Mesenchymal stem cell (in vitro differentiated cells and primary cell): ENCODE measurements at regions not wholly inside any gene's neighbourhood (a gene's known extent, or its start where the extent isn't known, plus 50 kb on each side); places are given as distances from the start of the nearest gene placed in this dataset.

Experiments
- DNase-seq: peaks from one replicate; pipeline ENCODE4 v3.0.0-alpha.2; 2013
- H2AFZ ChIP-seq: one replicate; pipeline ENCODE4 v1.6.1; 2013; ENCODE audit warnings: low read depth, mild to moderate bottlenecking, control low read depth, inconsistent platforms, low read length, moderate library complexity
- H2AK5ac ChIP-seq: 2 replicates; pipeline ENCODE4 v1.6.1; 2013; ENCODE audit warnings: low read length, moderate library complexity, mild to moderate bottlenecking, inconsistent platforms; ENCODE audit not compliant: severe bottlenecking
- H2BK120ac ChIP-seq: one replicate; pipeline ENCODE4 v1.6.1; 2013; ENCODE audit warnings: low read depth, mild to moderate bottlenecking, inconsistent platforms, low read length, moderate library complexity
- H2BK12ac ChIP-seq, 2 experiments: one replicate each; pipeline ENCODE4 v1.6.1; 2013; ENCODE audit warnings: inconsistent platforms in 2 of 2, low read length in 2 of 2, mild to moderate bottlenecking in 2 of 2, moderate library complexity in 2 of 2, control low read depth in 1 of 2
- H2BK15ac ChIP-seq: one replicate; pipeline ENCODE4 v1.6.1; 2013; ENCODE audit warnings: mild to moderate bottlenecking, low read depth, inconsistent platforms; ENCODE audit not compliant: poor library complexity, severe bottlenecking
- H2BK5ac ChIP-seq: 2 replicates; pipeline ENCODE4 v1.6.1; 2013; ENCODE audit warnings: low read depth, mild to moderate bottlenecking, low read length, control low read depth, inconsistent platforms; ENCODE audit not compliant: poor library complexity, severe bottlenecking
- H3K14ac ChIP-seq, 2 experiments: one replicate each; pipeline ENCODE4 v1.6.1; 2013; ENCODE audit warnings: inconsistent platforms in 2 of 2, low read length in 2 of 2, control low read depth in 1 of 2, mild to moderate bottlenecking in 1 of 2, moderate library complexity in 1 of 2
- H3K18ac ChIP-seq, 2 experiments: one replicate each; pipeline ENCODE4 v1.6.1; 2013; ENCODE audit warnings: inconsistent platforms in 2 of 2, low read length in 2 of 2, control low read depth in 1 of 2, low read depth in 1 of 2, mild to moderate bottlenecking in 1 of 2
- H3K23ac ChIP-seq, 2 experiments: one replicate each; pipeline ENCODE4 v1.6.1; 2013; ENCODE audit warnings: inconsistent platforms in 2 of 2, low read length in 2 of 2, mild to moderate bottlenecking in 2 of 2, moderate library complexity in 2 of 2, control low read depth in 1 of 2
- H3K27ac ChIP-seq: 2 replicates; pipeline ENCODE4 v1.5.1; 2013; ENCODE audit warnings: mild to moderate bottlenecking, moderate library complexity, low read length, control low read depth, inconsistent platforms; ENCODE audit not compliant: poor library complexity, severe bottlenecking
- H3K27me3 ChIP-seq, 2 experiments: 2 replicates each; pipeline versions ENCODE4 v1.6.1 to v1.7.0; 2013; ENCODE audit warnings: low read length in 2 of 2, mild to moderate bottlenecking in 2 of 2, moderate library complexity in 2 of 2, control low read depth in 1 of 2, inconsistent platforms in 1 of 2; ENCODE audit not compliant: control insufficient read depth in 1 of 2, insufficient read depth in 1 of 2
- H3K36me3 ChIP-seq, 2 experiments: 2 replicates each; pipeline versions ENCODE4 v1.6.1 to v1.7.0; 2013; ENCODE audit warnings: low read length in 2 of 2, control low read depth in 1 of 2, inconsistent platforms in 1 of 2, low read depth in 1 of 2, mild to moderate bottlenecking in 1 of 2; ENCODE audit not compliant: insufficient read depth in 2 of 2, control insufficient read depth in 1 of 2
- H3K4ac ChIP-seq, 2 experiments: one replicate each; pipeline ENCODE4 v1.6.1; 2013; ENCODE audit warnings: inconsistent platforms in 2 of 2, low read length in 2 of 2, mild to moderate bottlenecking in 2 of 2, moderate library complexity in 2 of 2, control low read depth in 1 of 2, low read depth in 1 of 2
- H3K4me1 ChIP-seq: 2 replicates; pipeline ENCODE4 v1.6.1; 2013; ENCODE audit warnings: low read depth, low read length, control low read depth; ENCODE audit not compliant: control insufficient read depth, insufficient read depth
- H3K4me2 ChIP-seq: 2 replicates; pipeline ENCODE4 v1.6.1; 2013; ENCODE audit warnings: low read length, mild to moderate bottlenecking, inconsistent platforms; ENCODE audit not compliant: poor library complexity, severe bottlenecking
- H3K4me3 ChIP-seq, 2 experiments: 2 replicates each; pipeline versions ENCODE4 v1.5.1 to v1.7.0; 2013; ENCODE audit warnings: low read length in 2 of 2, mild to moderate bottlenecking in 2 of 2, control low read depth in 1 of 2, low read depth in 1 of 2; ENCODE audit not compliant: insufficient read depth in 1 of 2
- H3K79me1 ChIP-seq: replicated peaks from 2 replicates; pipeline ENCODE4 v1.6.1; 2013; ENCODE audit warnings: mild to moderate bottlenecking, control low read depth, low read length, inconsistent platforms; ENCODE audit not compliant: poor library complexity, severe bottlenecking
- H3K9ac ChIP-seq: 2 replicates; pipeline ENCODE4 v1.7.0; 2013; ENCODE audit warnings: mild to moderate bottlenecking, low read length, moderate library complexity
- H3K9me3 ChIP-seq: 2 replicates; pipeline ENCODE4 v1.7.0; 2013; ENCODE audit warnings: mild to moderate bottlenecking, low read length; ENCODE audit not compliant: control insufficient read depth
- H4K8ac ChIP-seq: one replicate; pipeline ENCODE4 v1.6.1; 2013; ENCODE audit warnings: inconsistent platforms, mild to moderate bottlenecking, low read length, moderate library complexity
- H4K91ac ChIP-seq: one replicate; pipeline ENCODE4 v1.6.1; 2013; ENCODE audit warnings: mild to moderate bottlenecking, low read length, inconsistent platforms
- WGBS: methylation state at CpG from one replicate; pipeline ENCODE4 v1.1.7; 2013; ENCODE audit warnings: mixed read lengths; 5-methylcytosine and 5-hydroxymethylcytosine counted together

DNA sequence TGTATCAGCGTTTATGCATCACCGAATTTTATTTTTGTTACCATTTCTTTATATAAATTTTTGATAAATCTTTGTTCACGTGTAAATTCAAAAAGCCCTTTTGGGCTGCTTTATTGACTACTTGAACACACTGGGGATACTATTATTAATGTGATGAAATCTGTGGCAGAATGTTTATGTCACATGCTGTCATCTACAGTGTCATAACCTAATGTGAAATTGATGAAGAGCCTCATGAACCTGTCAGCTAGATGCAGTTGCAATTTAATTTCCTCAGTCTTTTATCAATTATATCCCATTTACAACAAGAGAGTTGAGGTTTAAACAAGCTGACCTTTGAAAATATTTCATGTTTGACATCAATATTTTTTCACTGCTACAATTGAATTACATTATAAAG, 1100.4 kb upstream of the COX7C start:
- Histone ChIP-seq H2BK15ac (no peak overlapping the region), H3K27ac (no peak overlapping the region), H3K4ac (no peak overlapping the region), H4K8ac (no peak overlapping the region), H3K9ac (no peak overlapping the region), H3K36me3 (no peaks in the 10 kb centered on the region), H3K9me3 (no peaks in the 10 kb centered on the region), H3K27me3 (no peaks in the 10 kb centered on the region), H3K23ac (no peak overlapping the region), H3K79me1 (no peaks in the 10 kb centered on the region), H2BK120ac (no peak overlapping the region), H3K4me1 (no peaks in the 10 kb centered on the region), H2BK12ac (no peak overlapping the region), H2AFZ (no peak overlapping the region), H3K18ac (no peak overlapping the region), H2AK5ac (no peak overlapping the region), H2BK5ac (no peak overlapping the region), H4K91ac (no peak overlapping the region), H3K4me3 (no peak overlapping the region), H3K4me2 (no peak overlapping the region), H3K14ac (no peak overlapping the region)
- DNase-seq: no peak
- no CpG with 5 or more reads among the region's 3 CpGs for WGBS

GRCh38 chr5:85533341-85534047, 1084.2 kb upstream of the COX7C start:
- no peak overlapping the region for H3K9ac ChIP-seq
- H3K4ac ChIP-seq: no peak overlapping the region
- no peak overlapping the region for H3K4me2 ChIP-seq
- no peaks in the 10 kb centered on the region for H3K4me1 ChIP-seq
- no CpG with 5 or more reads among the region's 4 CpGs for WGBS
- H3K9me3 ChIP-seq: no peaks in the 10 kb centered on the region
- H3K18ac ChIP-seq: no peak overlapping the region
- no peak overlapping the region for H2AFZ ChIP-seq
- no peaks in the 10 kb centered on the region for H3K27me3 ChIP-seq
- H3K14ac ChIP-seq: no peak overlapping the region
- no peak for DNase-seq
- no peak overlapping the region for H4K8ac ChIP-seq
- H3K23ac ChIP-seq: no peak overlapping the region
- H2BK120ac ChIP-seq: no peak overlapping the region
- H3K4me3 ChIP-seq: no peak overlapping the region
- no peak overlapping the region for H3K27ac ChIP-seq
- H2BK15ac ChIP-seq: no peak overlapping the region
- H2BK5ac ChIP-seq: no peak overlapping the region
- H4K91ac ChIP-seq: no peak overlapping the region
- H2BK12ac ChIP-seq: no peak overlapping the region
- no peaks in the 10 kb centered on the region for H3K79me1 ChIP-seq
- H3K36me3 ChIP-seq: no peaks in the 10 kb centered on the region
- H2AK5ac ChIP-seq: no peak overlapping the region

GRCh38 chr5:85538362-85538761, 1079.4 kb upstream of the COX7C start:
- Histone ChIP-seq H2BK5ac (no peak overlapping the region), H3K9me3 (no peaks in the 10 kb centered on the region), H3K4me1 (no peaks in the 10 kb centered on the region), H3K9ac (no peak overlapping the region), H3K79me1 (no peaks in the 10 kb centered on the region), H3K23ac (no peak overlapping the region), H2AK5ac (no peak overlapping the region), H2BK12ac (no peak overlapping the region), H3K4ac (no peak overlapping the region), H2AFZ (no peak overlapping the region), H4K8ac (no peak overlapping the region), H3K4me3 (no peak overlapping the region), H4K91ac (no peak overlapping the region), H3K27me3 (no peaks in the 10 kb centered on the region), H3K18ac (no peak overlapping the region), H3K4me2 (no peak overlapping the region), H2BK15ac (no peak overlapping the region), H3K14ac (no peak overlapping the region), H2BK120ac (no peak overlapping the region), H3K36me3 (no peaks in the 10 kb centered on the region), H3K27ac (no peak overlapping the region)
- DNase-seq: no peak

DNA sequence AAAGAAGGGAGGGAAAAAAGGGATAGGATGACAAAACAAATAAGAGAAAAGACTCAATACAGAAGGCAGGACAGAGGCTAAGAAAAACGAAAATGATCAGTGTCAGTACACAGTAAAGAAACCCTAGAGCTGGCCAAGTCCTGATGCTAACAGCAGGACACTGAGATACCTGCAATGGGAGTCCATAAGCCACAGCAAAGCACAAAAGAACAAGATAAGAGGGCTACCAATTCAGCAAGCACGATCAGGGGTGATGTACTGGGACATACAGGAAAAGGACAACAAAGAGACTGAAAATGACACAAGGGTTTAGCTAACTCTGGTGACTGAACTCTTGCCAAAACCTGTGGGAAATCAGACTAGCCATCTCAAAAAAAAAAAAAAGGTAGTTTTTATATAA, 1072.6 kb upstream of the COX7C start:
- Histone ChIP-seq H3K36me3 (no peaks in the 10 kb centered on the region), H2AFZ (no peak overlapping the region), H3K79me1 (no peaks in the 10 kb centered on the region), H3K18ac (no peak overlapping the region), H3K4me2 (no peak overlapping the region), H3K9me3 (no peaks in the 10 kb centered on the region), H2BK12ac (no peak overlapping the region), H3K9ac (no peak overlapping the region), H2AK5ac (no peak overlapping the region), H2BK120ac (no peak overlapping the region), H3K4ac (no peak overlapping the region), H3K4me1 (no peaks in the 10 kb centered on the region), H4K8ac (no peak overlapping the region), H4K91ac (no peak overlapping the region), H3K4me3 (no peak overlapping the region), H3K23ac (no peak overlapping the region), H3K14ac (no peak overlapping the region), H3K27ac (no peak overlapping the region), H2BK15ac (no peak overlapping the region), H3K27me3 (no peaks in the 10 kb centered on the region), H2BK5ac (no peak overlapping the region)
- 62% methylated on average over 2 of the region's 2 CpGs for WGBS
- no peak for DNase-seq
